HG03469 (cell line): ENCODE measurements at regions not wholly inside any gene's neighbourhood (a gene's known extent, or its start where the extent isn't known, plus 50 kb on each side); places are given as distances from the start of the nearest gene placed in this dataset.

Experiments
- ATAC-seq: cut with Tn5 transposase; IDR thresholded peaks from one replicate; pipeline ENCODE4 v1.9.1; 2021; ENCODE audit warnings: mild to moderate bottlenecking, moderate library complexity, moderate number of reproducible peaks; ENCODE audit not compliant: unreplicated experiment

DNA sequence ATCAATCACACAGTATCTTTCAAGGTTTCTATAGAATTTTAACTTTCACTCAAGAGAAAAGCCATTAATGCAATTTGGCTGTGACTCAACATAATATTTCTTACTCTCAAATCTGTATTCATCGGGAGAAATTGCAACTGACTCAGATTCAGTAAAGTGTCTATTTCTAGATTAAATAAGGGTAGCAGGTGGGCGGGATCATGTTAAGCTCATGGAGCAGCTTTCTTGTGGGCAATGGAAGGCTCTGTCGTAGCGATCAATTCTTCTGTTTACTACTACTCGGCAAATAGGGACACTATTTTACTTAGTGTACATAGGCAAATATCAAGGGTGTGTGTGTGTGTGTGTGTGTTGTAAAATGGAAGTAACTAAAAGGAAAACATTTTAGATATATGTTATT, 423.6 kb upstream of the NEGR1 start:
- no peak for ATAC-seq

DNA sequence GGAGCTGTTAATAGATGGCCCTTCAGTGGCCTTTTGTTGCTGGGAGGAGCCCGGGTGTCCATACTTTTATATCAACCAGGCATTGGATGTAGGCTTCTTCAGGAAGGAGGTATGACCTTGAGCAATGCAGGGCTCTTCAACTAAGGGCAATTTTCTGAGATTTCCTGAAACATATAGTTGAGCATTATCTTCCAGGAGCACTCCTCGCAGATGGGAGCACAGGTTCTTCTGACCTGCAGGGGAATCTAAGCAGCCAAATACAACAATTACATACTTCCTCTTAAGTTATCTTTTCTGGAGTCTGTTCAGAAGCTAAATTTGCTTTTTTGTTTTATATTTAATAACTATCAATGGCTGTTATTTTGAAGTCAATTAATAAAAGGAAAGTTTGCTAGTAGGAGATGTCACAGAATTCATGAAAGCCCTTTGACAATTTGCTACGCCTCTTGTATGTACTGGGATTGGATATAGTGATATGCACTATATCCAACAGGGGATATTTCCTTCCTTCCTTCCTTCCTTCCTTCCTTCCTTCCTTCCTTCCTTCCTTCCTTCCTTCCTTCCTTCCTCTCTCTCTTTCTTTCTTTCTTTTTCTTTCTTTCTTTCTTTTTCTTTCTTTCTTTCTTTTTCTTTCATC, 422.6 kb upstream of the NEGR1 start:
- ATAC-seq, result no peak

DNA sequence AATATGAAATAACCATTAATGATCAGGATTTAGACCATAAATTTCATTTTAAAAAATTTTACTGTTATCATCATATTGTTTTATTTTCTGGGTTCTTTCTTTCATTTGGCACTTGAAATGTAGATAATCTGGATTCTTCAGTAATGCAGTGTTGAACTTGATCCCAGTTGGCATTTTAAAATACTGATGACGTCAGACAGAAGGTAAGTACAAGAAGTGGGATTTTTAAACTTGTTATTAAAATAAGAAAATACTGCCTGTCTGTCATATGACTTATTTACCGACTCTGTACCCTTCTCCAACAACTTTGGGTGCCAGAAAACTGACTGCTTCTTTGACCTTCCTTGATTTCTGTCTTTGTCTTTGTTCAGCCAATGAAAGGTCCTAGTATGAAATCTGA, 415.1 kb upstream of the NEGR1 start:
- no peak for ATAC-seq

DNA sequence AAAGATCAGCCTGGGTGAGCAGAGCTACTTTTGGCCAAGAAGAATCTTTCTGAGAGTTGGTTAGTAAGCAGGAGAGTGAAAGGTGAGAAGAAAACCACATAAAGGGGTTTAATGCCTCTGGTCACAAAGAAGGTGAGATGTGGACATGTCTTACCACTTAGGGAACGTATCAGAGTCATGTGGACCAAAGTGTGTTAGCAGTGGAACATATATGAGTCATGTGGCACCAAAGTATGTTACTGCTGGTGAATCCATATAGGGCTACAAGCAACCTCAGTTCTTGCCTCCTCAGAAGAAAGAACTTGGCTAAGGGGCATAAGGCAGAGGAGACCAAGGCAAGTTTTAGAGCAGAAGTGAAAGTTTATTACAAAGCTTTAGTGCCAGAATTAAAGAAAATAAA, 411.6 kb upstream of the NEGR1 start:
- no peak for ATAC-seq

DNA sequence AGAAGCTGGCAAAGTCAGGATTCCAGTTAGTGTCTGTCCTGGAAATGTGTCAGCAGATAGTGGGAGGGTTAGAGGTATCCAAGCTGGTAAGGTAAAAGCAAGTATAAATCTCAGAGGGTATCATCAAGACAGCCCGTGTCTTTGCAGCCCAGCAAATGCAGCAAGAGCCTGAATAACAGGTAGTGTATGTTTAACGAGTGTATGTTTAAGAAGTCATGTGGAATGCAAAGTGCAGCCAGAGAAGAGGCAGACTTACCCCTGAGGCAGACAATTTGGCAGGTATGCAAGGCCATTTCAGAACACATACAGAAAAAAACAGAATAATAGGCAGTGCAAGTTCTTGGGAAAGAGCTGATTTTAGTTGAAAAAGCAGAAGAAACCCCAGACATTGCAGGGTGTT, 411.0 kb upstream of the NEGR1 start:
- no peak for ATAC-seq

DNA sequence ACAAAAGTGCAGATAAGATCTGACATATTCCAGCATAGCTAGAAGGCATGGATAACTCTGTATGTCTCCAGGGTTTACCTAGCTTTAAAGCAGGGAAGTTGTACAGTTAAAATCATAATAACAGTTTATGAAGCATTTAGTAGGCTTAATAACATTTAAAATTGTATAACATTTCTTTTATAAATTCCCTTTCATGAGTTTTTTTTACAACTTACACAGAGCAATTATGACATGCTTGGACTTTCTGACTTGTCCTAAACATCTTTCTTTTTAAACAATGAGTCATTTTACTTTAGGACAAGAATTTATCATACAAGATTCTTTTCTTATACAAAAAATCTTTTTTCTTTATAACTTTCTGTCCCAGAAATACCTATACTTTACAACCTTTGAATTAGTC, 408.5 kb upstream of the NEGR1 start:
- ATAC-seq, result no peak

DNA sequence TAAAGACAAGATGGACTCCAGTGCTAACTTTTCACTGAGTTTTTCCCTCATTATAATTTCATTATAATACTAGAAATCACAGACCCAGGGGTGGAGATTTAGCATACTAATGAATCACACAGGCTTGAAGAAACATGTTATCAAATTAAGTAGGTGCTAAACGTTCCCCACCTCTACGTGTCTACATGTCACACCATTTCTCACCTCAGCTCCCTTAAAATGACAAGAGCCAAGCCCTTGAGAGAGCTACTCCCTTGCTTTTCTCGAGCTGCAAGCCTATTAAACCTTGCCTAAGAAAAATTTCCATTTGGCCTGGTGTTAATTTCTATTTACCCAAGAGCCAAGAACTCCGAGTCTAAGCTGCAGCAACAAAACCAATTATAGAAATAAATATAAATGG, 396.3 kb upstream of the NEGR1 start:
- ATAC-seq, result no peak

DNA sequence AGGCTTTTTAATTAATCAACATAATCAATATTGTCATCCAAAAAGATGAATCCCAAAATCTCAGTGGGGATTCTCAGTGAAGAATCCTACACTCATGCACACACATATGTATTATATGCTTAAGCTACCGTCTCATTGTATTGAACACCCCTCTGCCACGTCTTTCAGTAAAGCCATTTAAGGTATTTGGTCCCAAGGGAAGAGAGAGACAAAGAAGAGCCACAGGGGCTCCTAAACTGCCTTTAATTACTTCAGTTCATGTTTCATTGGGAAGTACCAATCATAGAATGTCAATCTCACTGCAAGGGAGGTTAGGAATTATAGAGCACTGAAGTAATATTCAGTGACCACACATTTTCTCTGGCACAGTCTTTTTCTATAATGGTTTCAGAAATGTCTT, 388.6 kb upstream of the NEGR1 start:
- ATAC-seq, result no peak

DNA sequence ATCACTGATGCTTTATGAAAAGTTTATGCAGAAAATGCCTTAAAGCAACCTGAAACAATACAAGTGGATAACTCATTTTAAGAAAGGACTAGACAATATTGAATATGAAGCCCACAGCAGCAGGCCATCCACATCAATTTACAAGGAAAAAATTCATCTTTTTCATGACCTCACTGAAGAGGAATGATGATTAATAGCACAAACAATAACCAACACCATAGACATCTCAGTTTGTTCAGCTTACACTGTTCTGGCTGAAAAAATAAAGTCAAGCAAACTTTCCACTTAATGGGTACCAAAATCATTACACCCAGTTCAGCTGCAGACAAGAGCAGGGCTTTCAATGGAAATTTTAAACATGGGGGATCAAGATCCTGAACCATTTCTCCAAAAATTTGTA, 380.6 kb upstream of the NEGR1 start:
- no peak for ATAC-seq

DNA sequence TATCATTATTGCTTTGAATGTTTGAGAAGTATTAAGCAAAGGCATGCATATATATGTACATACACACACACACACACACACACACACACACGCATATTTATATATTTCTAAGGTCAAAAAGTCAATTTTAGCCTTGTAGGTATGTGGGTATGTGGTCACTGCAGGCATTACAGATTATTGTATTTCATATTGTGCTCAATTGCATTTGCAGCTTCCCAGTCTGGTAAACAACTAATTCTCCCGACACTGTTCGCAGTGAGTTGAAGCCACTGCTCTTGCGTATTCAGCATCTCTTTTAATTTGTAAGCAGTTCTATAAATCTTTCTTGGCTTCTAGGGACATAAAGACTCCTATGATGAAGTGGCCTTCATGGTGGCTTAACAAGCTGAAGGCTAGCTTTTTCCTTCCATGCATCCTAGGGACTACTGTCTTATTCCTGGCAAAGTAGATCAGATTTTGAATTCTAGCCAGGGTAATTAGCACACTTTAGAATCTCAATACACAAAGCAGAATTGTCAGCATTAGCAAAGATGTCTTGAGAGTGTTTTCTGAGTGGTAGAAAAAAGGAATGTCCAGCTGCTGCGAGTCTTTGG, 368.6 kb upstream of the NEGR1 start:
- no peak for ATAC-seq

DNA sequence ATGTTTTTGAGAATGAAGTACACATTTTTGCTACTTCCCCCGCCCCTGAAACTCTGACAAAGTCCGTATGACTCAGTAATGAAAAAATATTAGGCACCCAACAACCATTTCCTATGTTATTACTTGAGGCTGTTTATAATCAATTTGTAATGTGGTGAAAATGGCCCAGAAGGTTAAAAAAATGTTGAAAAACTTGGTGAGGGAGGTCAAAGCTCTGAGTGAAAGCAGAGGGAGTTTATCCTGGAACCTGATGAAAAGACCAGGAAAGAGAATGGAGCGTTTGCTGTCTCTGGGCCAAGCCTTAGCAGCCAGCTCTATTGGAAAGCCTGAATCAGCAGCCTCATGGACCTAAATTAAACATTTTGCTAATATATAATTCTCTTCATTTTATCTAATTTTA, 367.7 kb upstream of the NEGR1 start:
- ATAC-seq, result no peak

DNA sequence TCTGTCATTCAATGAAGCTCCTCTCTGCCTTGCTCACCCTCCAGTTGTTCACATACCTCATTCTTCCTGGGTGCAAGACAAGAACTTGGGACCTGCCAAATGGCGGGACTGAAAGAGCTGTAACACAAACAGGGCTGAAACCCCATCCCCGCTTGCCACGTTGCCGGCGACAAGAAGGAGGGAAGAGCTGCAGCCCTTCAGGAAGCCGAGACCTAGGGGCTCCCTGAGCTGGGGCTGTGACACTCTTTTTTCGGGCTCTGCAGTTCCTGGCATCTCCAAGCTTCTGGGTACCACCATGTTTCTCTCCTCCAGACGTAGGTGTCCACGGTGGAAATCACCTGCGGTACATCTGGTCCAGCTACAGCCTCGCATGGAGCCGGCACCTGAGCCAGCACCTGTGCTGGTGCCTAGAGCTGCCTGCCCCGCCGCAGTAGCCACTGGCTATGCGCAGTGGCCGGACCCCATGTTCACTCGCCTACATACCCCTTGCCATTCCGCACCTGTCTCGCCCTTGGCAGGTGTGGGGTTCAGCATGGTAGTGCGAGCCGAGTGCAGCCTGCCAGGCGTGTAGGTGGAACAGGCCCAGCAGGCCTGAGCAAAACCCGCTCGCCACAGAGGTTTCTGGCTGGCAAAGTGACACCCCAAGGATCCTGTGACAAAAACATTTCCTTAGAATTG, 367.0 kb upstream of the NEGR1 start:
- no peak for ATAC-seq

DNA sequence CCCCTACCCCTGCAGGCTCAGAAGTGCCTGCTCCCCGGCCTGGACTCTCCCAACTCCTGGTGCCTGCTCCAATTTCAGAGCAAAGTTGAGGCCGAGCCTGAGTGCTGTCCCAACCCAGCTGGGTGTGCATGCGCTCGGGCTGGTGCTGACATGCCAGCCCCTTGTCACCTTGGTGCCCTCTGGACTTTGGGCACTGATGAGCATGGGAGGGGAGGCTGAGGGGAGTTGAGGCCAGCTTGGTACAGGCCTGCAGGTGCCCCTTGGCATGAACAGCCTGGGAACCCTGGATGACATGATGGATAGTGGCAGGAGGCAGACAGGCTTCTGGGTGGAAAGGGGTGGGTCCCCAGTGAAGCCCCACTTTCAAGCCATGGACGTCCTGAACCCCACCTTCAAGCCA, 366.1 kb upstream of the NEGR1 start:
- no peak for ATAC-seq

DNA sequence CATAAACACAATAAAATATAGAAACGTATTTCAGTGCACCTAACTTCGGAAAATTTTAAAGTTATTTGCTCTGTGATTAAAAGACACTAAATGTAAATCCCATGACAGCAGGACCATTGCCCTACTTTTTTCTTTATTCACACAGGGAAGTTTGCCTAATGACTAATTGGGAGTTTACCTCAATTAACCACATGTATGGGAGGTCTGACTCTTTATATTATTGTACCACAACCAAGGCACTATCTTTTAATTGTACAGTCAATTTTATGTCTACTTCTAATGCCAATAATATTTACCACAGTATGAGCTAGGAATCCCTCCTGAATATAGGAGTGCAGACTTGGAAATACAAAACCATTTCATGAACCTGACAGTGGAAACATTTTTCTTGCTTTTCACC, 360.8 kb upstream of the NEGR1 start:
- ATAC-seq, result no peak

DNA sequence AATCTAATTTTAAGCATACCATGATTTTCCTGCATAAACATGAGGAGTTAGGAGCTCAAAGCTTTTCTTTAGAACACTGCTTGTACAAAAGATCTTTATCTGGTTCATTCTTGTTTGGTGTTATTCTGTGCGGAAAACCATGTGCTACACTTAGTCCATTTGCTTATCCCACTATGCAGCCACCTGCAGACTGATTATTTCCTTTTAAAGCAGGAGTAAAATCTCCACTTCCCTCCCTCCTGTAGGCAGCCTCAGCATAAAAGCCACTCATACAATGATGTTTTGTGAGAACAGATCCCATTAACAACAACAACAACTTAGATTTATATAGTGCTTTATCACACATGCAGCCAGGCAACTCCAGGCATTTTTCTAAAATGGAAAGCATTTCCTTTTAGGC, 355.3 kb upstream of the NEGR1 start:
- ATAC-seq, result no peak

DNA sequence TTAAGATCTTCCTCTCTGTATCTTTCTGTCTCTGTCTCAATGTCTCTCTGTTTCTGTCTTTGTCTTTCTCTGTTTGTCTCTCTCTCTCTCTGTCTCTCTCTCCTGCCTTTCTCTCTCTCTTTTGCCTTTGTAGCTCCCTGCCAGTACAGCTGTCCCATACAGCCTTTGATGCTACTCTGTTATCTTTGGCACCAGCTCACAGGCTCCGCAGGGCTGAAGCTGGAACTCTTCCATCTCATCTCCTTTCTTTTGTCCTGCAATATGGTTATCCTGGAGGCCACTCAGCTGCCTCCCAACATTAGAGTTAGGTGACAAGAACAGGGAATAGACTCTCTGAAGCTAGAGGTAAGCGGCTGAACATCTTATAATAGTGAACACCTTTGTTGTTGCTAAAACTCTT, 354.3 kb upstream of the NEGR1 start:
- ATAC-seq, result no peak

DNA sequence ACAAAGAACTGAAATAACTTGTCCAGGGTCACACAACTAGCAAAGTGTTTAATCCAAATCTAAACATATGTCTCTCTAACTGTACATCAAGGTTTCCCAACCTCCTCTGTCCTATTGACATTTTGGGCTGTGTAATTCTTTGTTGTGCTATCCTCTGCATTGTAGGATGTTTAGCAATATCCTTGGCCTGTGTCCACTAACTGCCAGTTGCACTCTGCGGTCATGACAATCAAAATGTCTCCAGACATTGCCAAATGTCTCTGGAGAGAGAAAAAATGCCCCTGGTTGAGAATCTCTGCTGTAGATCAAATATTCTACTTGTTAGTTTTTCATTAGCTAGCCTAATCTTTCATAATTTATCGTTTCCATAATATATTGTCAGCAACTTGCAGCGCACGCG, 353.4 kb upstream of the NEGR1 start:
- no peak for ATAC-seq

DNA sequence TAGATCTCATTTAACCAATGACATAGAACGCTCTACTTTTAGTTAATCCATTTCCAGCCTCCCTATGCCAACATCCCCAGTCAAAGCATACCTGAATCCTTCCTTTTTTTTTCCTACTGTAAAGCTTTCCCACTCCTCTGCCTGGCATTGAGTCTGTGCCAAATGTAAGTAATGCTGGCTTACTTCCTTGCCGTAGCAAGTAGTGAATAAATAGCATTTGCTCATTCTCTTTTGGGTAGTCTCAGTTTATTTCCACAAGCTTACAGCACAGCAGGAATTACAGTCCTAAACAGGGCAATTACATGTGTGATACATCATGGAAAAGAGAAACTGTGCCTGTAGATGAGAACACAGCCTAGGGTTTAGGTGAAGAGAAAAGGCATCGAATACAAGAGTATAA, 352.6 kb upstream of the NEGR1 start:
- no peak for ATAC-seq

DNA sequence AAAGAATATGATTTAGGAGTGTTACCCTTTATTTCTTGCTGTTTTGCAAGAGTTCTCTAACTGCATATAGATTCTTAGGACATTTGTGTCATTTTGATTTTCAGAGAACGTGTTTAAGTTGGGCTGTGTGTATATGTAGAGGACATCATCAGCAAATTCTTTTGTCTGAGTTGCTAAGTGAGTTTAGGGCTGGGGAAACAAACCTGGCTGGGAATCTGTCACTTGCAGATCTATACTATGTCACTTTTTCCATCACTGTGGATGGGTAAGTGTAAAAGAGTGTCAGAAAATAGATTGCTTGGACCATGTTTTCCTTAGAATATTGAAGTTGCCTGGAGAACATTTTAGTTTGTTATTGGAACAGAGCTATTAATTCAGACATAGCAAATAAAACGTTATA, 349.1 kb upstream of the NEGR1 start:
- no peak for ATAC-seq

DNA sequence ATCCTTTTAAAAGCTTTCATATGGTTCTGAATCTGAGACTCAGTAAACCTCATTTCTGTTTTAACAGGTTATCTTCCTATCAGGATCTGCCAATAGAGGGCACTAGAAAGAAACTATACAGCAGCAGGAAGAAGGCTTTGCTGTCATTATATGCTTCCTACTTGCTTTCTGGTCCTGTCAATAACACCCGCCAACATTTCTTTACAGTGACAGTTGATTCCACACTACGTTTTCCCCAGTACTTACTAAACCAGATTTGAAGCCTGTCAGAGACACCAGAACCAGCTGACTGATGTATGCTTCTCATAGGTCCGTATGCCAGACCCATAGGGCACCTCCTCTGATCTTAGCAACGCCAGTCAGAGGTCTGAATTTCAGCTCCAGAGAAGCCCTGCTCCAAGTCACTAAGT, 341.0 kb upstream of the NEGR1 start:
- ATAC-seq, result peak; percentile 73

DNA sequence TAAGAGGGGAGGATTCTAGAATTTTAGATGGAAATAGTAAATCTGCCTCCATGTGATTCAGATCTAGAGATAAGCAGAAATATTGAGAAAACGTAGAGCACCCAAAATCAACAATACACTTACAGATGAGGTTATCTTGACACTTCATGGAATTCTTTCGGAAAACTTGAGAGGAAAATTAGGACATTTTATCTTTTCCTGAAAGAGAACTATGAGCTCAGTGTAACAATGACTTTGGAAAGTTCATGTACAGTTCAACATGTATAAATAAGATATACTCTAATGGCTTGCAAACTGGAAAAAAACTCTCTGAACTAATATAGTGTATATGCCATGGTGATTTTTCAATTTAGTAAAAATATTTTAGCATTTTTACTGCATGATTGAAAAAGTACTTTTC, 338.1 kb upstream of the NEGR1 start:
- ATAC-seq, result no peak

DNA sequence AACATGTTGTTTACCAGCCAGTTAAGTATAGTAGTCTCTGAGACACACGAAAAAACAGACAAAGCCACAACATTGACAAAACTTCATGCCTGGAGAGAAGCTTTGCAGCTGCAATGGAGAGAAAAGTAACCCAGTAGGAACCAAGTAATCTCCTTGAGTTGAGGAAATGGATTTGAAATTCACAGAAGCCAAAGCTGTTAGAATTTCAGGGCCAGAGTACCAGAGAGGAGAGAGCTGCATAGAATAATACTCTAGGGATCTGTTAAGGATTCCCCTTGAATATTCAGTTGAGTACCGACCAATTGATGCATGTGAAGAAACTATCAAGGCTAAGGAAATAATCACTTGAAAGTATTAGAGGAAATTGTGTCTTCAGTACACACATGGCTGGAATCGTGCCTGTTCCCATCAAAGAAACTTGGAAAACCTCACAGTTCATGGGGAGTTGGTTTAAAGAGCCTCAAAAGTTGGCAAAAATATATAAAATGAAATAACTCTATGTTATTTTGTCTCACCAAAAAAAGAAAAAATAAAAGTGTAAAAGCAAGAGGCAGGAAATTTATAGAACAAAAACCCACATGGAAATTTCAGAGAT, 324.0 kb upstream of the NEGR1 start:
- ATAC-seq, result no peak
